Gastroesophageal sphincter (tissue), 3 donors: ENCODE measurements at regions not wholly inside any gene's neighbourhood (a gene's known extent, or its start where the extent isn't known, plus 50 kb on each side); places are given as distances from the start of the nearest gene placed in this dataset.

ENCODE experiments used
- POLR2AphosphoS5 ChIP-seq: sonication (generic); formaldehyde crosslinking; IDR thresholded peaks from one replicate; pipeline ENCODE4 v1.6.1; 2017; ENCODE audit warnings: antibody characterized with exemption
- TF ChIP-seq, protein P1 (sequence below), 4 experiments: fragments of 200-600 bp in 2 of 4; fragments of 450-650 bp in 2 of 4; sonication (generic) in 1 of 4; IDR thresholded peaks; one replicate each; pipeline ENCODE4 v1.5.1; 2017 to 2019; ENCODE audit warnings: antibody characterized with exemption in 4 of 4, mild to moderate bottlenecking in 2 of 4, moderate library complexity in 2 of 4

DNA sequence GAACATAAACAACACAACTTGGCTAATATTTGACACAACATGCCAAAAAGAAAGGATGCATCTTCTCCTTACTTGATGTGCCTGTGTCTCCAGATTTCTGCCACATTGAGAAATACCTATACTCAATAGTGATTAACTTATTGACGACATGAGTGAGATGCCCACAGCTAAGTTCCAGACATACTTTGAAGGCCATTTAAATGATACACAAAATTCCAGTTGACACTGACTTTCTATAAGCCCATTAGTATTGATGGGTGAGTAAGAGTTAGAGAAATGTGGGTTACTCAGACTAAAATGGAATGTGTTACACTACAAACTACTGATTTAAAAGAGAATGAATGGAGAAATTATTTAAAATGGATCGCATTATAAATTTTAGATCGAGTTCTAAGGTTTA, 838.2 kb upstream of the MGAT4C start:
- TF ChIP-seq, protein P1, sequence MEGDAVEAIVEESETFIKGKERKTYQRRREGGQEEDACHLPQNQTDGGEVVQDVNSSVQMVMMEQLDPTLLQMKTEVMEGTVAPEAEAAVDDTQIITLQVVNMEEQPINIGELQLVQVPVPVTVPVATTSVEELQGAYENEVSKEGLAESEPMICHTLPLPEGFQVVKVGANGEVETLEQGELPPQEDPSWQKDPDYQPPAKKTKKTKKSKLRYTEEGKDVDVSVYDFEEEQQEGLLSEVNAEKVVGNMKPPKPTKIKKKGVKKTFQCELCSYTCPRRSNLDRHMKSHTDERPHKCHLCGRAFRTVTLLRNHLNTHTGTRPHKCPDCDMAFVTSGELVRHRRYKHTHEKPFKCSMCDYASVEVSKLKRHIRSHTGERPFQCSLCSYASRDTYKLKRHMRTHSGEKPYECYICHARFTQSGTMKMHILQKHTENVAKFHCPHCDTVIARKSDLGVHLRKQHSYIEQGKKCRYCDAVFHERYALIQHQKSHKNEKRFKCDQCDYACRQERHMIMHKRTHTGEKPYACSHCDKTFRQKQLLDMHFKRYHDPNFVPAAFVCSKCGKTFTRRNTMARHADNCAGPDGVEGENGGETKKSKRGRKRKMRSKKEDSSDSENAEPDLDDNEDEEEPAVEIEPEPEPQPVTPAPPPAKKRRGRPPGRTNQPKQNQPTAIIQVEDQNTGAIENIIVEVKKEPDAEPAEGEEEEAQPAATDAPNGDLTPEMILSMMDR (IDR thresholded peaks at IDR 0.05): no peak
- TF ChIP-seq POLR2AphosphoS5: no peak
